Esophagus squamous epithelium (tissue), 5 donors: ENCODE measurements at regions not wholly inside any gene's neighbourhood (a gene's known extent, or its start where the extent isn't known, plus 50 kb on each side); places are given as distances from the start of the nearest gene placed in this dataset.

ENCODE experiments used
- DNase-seq: peaks from one replicate; lab custom pipeline; 2025; lab: John Stamatoyannopoulos, UW
- H3K27ac ChIP-seq, 4 donors: fragments of 200-600 bp; sonication (generic); one replicate each; pipeline ENCODE4 v1.5.1; 2016 to 2019; ENCODE audit warnings: mild to moderate bottlenecking in 1 of 4
- H3K27me3 ChIP-seq, 4 donors: fragments of 200-600 bp; sonication (generic); 1 replicate in 3 of 4; 2 replicates in 1 of 4; pipeline versions ENCODE4 v1.5.1 to v1.6.0; 2017 to 2021; ENCODE audit warnings: antibody characterized with exemption in 1 of 4
- H3K36me3 ChIP-seq, 3 donors: fragments of 200-600 bp; sonication (generic); one replicate each; pipeline ENCODE4 v1.5.1; 2016 to 2019
- H3K4me1 ChIP-seq, 3 donors: fragments of 200-600 bp; sonication (generic); one replicate each; pipeline ENCODE4 v1.5.1; 2017 to 2019
- H3K4me3 ChIP-seq, 4 donors: fragments of 200-600 bp; sonication (generic); 1 replicate in 3 of 4; 2 replicates in 1 of 4; pipeline ENCODE4 v1.5.1; 2016 to 2019; ENCODE audit warnings: mild to moderate bottlenecking in 2 of 4, moderate library complexity in 1 of 4
- H3K9me3 ChIP-seq, 3 donors: fragments of 200-600 bp; sonication (generic); one replicate each; pipeline ENCODE4 v1.5.1; 2016 to 2019
- POLR2A ChIP-seq, 4 donors: fragments of 450-650 bp; IDR thresholded peaks; one replicate each; pipeline ENCODE4 v1.6.1; 2017; ENCODE audit warnings: antibody characterized with exemption in 4 of 4, mild to moderate bottlenecking in 4 of 4, moderate library complexity in 3 of 4
- WGBS, 2 donors: methylation state at CpG; one replicate each; pipeline ENCODE4 v1.1.5; 2018; 5-methylcytosine and 5-hydroxymethylcytosine counted together
- intact Hi-C: fragments of 100-400 bp; cut with DNase I; formaldehyde crosslinking; loops from one replicate; pipeline ENCODE4 v1.15.0; 2022
- TF ChIP-seq, protein P1 (sequence below), 6 experiments: fragments of 450-650 bp in 4 of 6; fragments of 200-600 bp in 2 of 6; sonication (generic) in 2 of 6; IDR thresholded peaks; one replicate each; pipeline ENCODE4 v1.5.1; 2016 to 2019; ENCODE audit warnings: antibody characterized with exemption in 6 of 6, mild to moderate bottlenecking in 4 of 6, moderate library complexity in 4 of 6
- donor health status: DM: yes; HTN: yes; CAD: no.

DNA sequence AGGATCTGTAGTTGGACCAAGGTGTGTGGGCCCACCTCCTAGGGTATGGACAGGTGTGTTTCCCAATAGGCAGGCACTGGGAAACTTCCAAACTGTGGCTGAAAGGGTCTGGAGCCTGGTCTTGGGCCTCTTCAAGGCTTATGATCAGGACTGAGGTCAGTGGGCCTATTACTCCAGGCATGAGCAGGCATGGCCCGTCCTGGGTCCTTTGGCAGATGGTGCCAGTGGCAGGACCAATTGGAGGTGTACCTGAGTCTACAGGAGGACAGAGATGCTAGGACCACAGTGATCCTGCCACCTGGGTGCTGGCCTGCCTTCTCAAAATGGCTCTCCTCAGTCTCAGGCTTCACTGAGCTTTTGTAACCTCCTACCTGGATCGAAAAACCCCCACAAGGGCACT lies 95.4 kb downstream of the RAB18 start:
- no peak overlapping the region for H3K4me3 ChIP-seq
- 80% methylated on average over 1 of the region's 2 CpGs for WGBS, 2 donors
- intact Hi-C loops = no loop called here
- no peak overlapping the region for H3K27ac ChIP-seq
- no peaks in the 10 kb centered on the region for H3K9me3 ChIP-seq
- TF ChIP-seq, protein P1, sequence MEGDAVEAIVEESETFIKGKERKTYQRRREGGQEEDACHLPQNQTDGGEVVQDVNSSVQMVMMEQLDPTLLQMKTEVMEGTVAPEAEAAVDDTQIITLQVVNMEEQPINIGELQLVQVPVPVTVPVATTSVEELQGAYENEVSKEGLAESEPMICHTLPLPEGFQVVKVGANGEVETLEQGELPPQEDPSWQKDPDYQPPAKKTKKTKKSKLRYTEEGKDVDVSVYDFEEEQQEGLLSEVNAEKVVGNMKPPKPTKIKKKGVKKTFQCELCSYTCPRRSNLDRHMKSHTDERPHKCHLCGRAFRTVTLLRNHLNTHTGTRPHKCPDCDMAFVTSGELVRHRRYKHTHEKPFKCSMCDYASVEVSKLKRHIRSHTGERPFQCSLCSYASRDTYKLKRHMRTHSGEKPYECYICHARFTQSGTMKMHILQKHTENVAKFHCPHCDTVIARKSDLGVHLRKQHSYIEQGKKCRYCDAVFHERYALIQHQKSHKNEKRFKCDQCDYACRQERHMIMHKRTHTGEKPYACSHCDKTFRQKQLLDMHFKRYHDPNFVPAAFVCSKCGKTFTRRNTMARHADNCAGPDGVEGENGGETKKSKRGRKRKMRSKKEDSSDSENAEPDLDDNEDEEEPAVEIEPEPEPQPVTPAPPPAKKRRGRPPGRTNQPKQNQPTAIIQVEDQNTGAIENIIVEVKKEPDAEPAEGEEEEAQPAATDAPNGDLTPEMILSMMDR (IDR thresholded peaks at IDR 0.05) = no peak
- no peak for TF ChIP-seq POLR2A (IDR thresholded peaks at IDR 0.05)
- H3K27me3 ChIP-seq = no peaks in the 10 kb centered on the region
- H3K36me3 ChIP-seq = no peaks in the 10 kb centered on the region
- no peak for DNase-seq
- H3K4me1 ChIP-seq = peaks cover 0 to 13% (median 0%) of the 10 kb centered on the region in 3 donors

DNA sequence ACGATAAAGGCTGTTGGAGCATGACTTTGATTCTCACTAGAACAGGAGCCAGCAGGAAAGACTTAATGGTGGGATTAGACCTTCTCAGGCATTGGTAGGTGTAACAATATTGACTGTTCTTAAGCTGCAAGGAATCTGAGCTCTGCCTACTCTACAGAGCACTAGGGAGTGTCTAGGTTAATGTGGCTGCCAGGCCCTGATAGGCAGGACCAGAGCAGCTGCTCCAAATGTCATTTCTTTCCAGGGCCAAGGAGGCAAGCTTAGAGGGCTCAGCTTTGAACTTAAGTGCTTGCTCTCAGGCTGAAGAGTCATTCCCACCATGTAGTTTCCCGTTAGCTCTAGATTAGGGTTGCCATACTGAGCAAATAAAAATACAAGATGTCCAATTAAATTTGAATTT lies 96.8 kb downstream of the RAB18 start:
- intact Hi-C loops = no loop called here
- H3K4me1 ChIP-seq = peaks cover 0 to 17% (median 0%) of the 10 kb centered on the region in 3 donors
- no peak for DNase-seq
- no peaks in the 10 kb centered on the region for H3K27me3 ChIP-seq
- H3K27ac ChIP-seq = peak overlapping the region in 1 of 4 donors; percentile 38
- H3K36me3 ChIP-seq = no peaks in the 10 kb centered on the region
- no peak overlapping the region for H3K4me3 ChIP-seq
- 68 to 81% methylated on average over 2 of the region's 2 CpGs for WGBS, 2 donors
- H3K9me3 ChIP-seq = no peaks in the 10 kb centered on the region
- TF ChIP-seq POLR2A (IDR thresholded peaks at IDR 0.05) = no peak

DNA sequence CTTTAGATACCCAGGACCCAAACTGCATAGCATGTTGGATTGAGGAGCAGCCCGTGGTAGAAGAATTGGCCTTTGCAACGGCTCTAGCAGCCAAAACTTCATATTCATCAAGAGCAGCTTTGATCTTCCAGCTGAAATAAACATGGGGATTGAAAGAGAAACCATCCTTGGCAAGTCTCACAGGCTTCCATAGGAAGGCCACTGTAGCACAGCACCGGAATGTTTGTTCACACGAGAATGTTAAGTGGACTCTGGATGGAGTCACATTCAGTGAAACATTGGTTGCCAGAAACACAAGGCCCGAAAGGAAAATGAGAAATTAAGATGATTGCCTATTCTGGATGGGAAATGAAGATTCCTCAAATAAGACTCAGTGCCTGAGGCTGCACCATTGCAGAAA lies 97.4 kb downstream of the RAB18 start:
- no peak for DNase-seq
- peaks cover 0 to 17% (median 0%) of the 10 kb centered on the region in 3 donors for H3K4me1 ChIP-seq
- 36 to 46% methylated on average over 5 of the region's 5 CpGs for WGBS, 2 donors

DNA sequence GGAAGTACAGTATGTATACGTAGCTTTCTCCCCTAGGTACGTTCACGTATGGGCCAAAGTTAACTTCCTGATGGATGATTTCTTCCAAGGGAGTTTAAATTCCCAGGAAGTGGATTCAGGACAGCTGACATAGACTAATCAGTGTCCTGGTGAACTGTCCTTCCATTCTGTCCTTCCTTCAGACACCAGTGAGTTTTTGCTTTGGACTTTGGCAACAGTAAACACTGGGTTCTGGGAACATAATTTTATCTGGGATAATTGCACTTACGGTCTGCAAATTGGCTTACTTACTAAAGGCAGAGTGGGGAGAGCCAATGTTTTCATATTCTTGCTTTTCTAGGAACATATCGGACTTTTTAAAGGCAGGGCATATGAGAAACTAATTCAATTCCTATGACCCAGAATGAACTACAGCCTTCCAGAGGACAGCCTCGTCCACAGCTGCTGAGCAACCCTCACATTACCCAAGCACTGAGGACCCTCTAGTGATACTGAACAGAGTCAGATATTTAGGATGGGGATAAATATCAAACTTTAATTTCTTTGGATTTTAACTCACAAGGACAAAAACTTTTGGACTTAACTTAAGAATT lies 97.9 kb downstream of the RAB18 start:
- TF ChIP-seq, protein P1 (IDR thresholded peaks at IDR 0.05) = no peak
- no peak for TF ChIP-seq POLR2A (IDR thresholded peaks at IDR 0.05)
- Histone ChIP-seq H3K36me3 (no peaks in the 10 kb centered on the region), H3K4me3 (no peak overlapping the region), H3K27ac (peak overlapping the region in 1 of 4 donors; percentile 38), H3K9me3 (no peaks in the 10 kb centered on the region), H3K27me3 (no peaks in the 10 kb centered on the region), H3K4me1 (peaks cover 0 to 18% (median 0%) of the 10 kb centered on the region in 3 donors)
- DNase-seq = no peak
- 43 to 83% methylated on average over 5 to 6 of the region's 6 CpGs for WGBS, 2 donors
- intact Hi-C loops = no loop called here

More for the DNA sequence above, 97.4 kb downstream of the RAB18 start:
- no peak overlapping the region for H3K4me3 ChIP-seq
- H3K27ac ChIP-seq = peak overlapping the region in 1 of 4 donors; percentile 38
- no peaks in the 10 kb centered on the region for H3K36me3 ChIP-seq
- intact Hi-C loops = no loop called here
- H3K27me3 ChIP-seq = no peaks in the 10 kb centered on the region
- H3K9me3 ChIP-seq = no peaks in the 10 kb centered on the region
- no peak for TF ChIP-seq POLR2A (IDR thresholded peaks at IDR 0.05)
- TF ChIP-seq, protein P1 (IDR thresholded peaks at IDR 0.05) = no peak

DNA sequence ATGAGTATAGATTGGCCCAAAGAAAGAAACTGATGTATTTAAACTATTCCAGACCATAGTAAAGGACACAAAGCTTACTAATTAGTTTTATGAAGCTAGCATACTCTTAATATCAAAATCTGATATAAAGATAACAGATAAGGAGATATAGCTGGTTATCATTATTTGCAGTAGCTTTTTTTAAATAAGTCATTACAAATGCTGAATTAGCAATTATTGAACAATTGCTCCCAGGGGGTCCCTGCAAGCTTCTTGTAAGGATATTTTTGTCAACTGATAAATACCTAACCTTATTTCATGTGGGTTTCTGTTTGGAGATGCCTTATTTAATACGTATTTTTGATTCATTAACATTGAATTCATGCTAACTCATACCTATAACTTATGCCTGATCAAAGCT lies 99.0 kb downstream of the RAB18 start:
- TF ChIP-seq POLR2A (IDR thresholded peaks at IDR 0.05) = no peak
- WGBS, 2 donors = 94 to 100% methylated on average over 1 of the region's 1 CpG
- Histone ChIP-seq H3K27me3 (no peaks in the 10 kb centered on the region), H3K4me1 (peaks cover 0 to 29% (median 0%) of the 10 kb centered on the region in 3 donors), H3K9me3 (no peaks in the 10 kb centered on the region), H3K4me3 (no peak overlapping the region), H3K36me3 (no peaks in the 10 kb centered on the region), H3K27ac (no peak overlapping the region)
- intact Hi-C loops = no loop called here
- DNase-seq = no peak

DNA sequence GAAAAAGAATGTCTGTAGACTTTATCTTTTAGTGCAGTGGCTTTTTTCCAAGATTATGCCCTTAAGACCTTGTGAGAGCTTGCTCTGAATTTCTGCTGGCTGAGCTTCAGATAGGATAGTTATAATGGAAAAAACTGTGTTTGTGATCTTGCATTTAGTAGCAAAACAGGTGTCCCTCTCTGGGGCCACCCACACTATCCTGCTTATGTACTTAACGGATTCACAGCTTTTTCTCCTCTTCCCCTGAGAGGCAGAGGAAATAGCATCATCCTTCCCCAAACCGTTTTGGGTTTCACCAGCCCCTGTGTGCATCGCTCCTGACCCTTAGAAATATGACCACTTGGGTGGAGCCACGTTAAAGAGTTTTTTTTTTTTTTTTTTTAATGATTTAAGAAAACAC lies 101.2 kb downstream of the RAB18 start:
- Histone ChIP-seq H3K27me3 (no peaks in the 10 kb centered on the region), H3K36me3 (no peaks in the 10 kb centered on the region), H3K9me3 (no peaks in the 10 kb centered on the region), H3K4me3 (no peak overlapping the region), H3K4me1 (peaks cover 0 to 37% (median 0%) of the 10 kb centered on the region in 3 donors), H3K27ac (no peak overlapping the region)
- TF ChIP-seq, protein P1 (IDR thresholded peaks at IDR 0.05) = no peak
- TF ChIP-seq POLR2A (IDR thresholded peaks at IDR 0.05) = no peak
- no peak for DNase-seq
- intact Hi-C loops = no loop called here
- WGBS, 2 donors = 68 to 71% methylated on average over 3 to 4 of the region's 4 CpGs
